HepG2 (cell line): ENCODE measurements at regions not wholly inside any gene's neighbourhood (a gene's known extent, or its start where the extent isn't known, plus 50 kb on each side); places are given as distances from the start of the nearest gene placed in this dataset.

Experiments
- AGO1 ChIP-seq: fragments of 200-400 bp; formaldehyde crosslinking; IDR thresholded peaks from 2 replicates; pipeline ENCODE4 v1.6.1; 2017; ENCODE audit warnings: mild to moderate bottlenecking, low read depth, low read length, moderate library complexity; ENCODE audit not compliant: poor library complexity, severe bottlenecking
- EED ChIP-seq: sonication (generic); formaldehyde crosslinking; IDR thresholded peaks from 2 replicates; pipeline ENCODE4 v1.5.0; 2020; ENCODE audit warnings: mild to moderate bottlenecking, missing genetic modification reagents
- GATAD1 ChIP-seq: IDR thresholded peaks from 2 replicates; pipeline ENCODE4 v1.6.1; 2016; ENCODE audit warnings: missing genetic modification reagents, missing compliant biosample characterization
- JUND ChIP-seq: sonication (generic); formaldehyde crosslinking; IDR thresholded peaks from 2 replicates; pipeline ENCODE4 v1.8.0; 2022; ENCODE audit warnings: mild to moderate bottlenecking, missing genetic modification reagents
- KLF13 ChIP-seq: sonication (generic); formaldehyde crosslinking; IDR thresholded peaks from 2 replicates; pipeline ENCODE4 v1.4.0; 2020; ENCODE audit warnings: mild to moderate bottlenecking, missing genetic modification reagents
- KLF16 ChIP-seq, 2 experiments: sonication (generic) in 1 of 2; formaldehyde crosslinking in 1 of 2; IDR thresholded peaks; 2 replicates each; pipeline versions ENCODE4 v1.6.1 to v1.8.0; 2016 to 2023; ENCODE audit warnings: missing genetic modification reagents in 2 of 2, missing compliant biosample characterization in 1 of 2
- MATR3 ChIP-seq: sonication (generic); formaldehyde crosslinking; IDR thresholded peaks from 2 replicates; pipeline ENCODE4 v1.4.0; 2020; ENCODE audit warnings: missing genetic modification reagents
- SMAD1 ChIP-seq: sonication (generic); formaldehyde crosslinking; IDR thresholded peaks from 2 replicates; pipeline ENCODE4 v1.4.0; 2020; ENCODE audit warnings: missing genetic modification reagents, low read depth, mild to moderate bottlenecking, borderline replicate concordance
- SOX6 ChIP-seq, 2 experiments: fragments of 450-650 bp in 1 of 2; sonication (generic) in 1 of 2; formaldehyde crosslinking in 1 of 2; IDR thresholded peaks; 2 replicates each; pipeline versions ENCODE4 v1.4.0 to v1.6.1; 2017 to 2020; ENCODE audit warnings: antibody characterized with exemption in 1 of 2, mild to moderate bottlenecking in 1 of 2, missing genetic modification reagents in 1 of 2
- ZMAT3 ChIP-seq: sonication (generic); formaldehyde crosslinking; conservative IDR thresholded peaks from 2 replicates; pipeline ENCODE4 v1.7.0; 2021; ENCODE audit warnings: missing genetic modification reagents
- ZNF292 ChIP-seq: sonication (generic); formaldehyde crosslinking; IDR thresholded peaks from 2 replicates; pipeline ENCODE4 v1.8.1; 2022; ENCODE audit warnings: mild to moderate bottlenecking, low read depth, missing genetic modification reagents, borderline replicate concordance
- ZNF30 ChIP-seq: sonication (generic); formaldehyde crosslinking; IDR thresholded peaks from 2 replicates; pipeline ENCODE4 v1.5.0; 2020; ENCODE audit warnings: mild to moderate bottlenecking, missing genetic modification reagents
- ZNF552 ChIP-seq: sonication (generic); formaldehyde crosslinking; IDR thresholded peaks from 2 replicates; pipeline ENCODE4 v1.9.0; 2022; ENCODE audit warnings: missing genetic modification reagents, mild to moderate bottlenecking, borderline replicate concordance
- ZNF629 ChIP-seq: sonication (generic); formaldehyde crosslinking; conservative IDR thresholded peaks from 2 replicates; pipeline ENCODE4 v1.5.0; 2020; ENCODE audit warnings: missing genetic modification reagents
- ZNF790 ChIP-seq: sonication (generic); formaldehyde crosslinking; IDR thresholded peaks from 2 replicates; pipeline ENCODE4 v1.8.0; 2022; ENCODE audit warnings: missing genetic modification reagents, mild to moderate bottlenecking, borderline replicate concordance
- TF ChIP-seq, protein P1 (sequence below): sonication (generic); formaldehyde crosslinking; IDR thresholded peaks from 2 replicates; pipeline ENCODE4 v1.5.0; 2020; ENCODE audit warnings: missing genetic modification reagents, mild to moderate bottlenecking, borderline replicate concordance
- TF ChIP-seq, protein P2 (sequence below): sonication (generic); formaldehyde crosslinking; IDR thresholded peaks from 2 replicates; pipeline ENCODE4 v1.4.0; 2020; ENCODE audit warnings: mild to moderate bottlenecking, missing genetic modification reagents
- TF ChIP-seq, protein P3 (sequence below): sonication (generic); formaldehyde crosslinking; IDR thresholded peaks from 2 replicates; pipeline ENCODE4 v1.4.0; 2020; ENCODE audit warnings: missing genetic modification reagents
- TF ChIP-seq, protein P4 (sequence below): sonication (generic); formaldehyde crosslinking; IDR thresholded peaks from 2 replicates; pipeline ENCODE4 v1.8.1; 2022; ENCODE audit warnings: mild to moderate bottlenecking, missing genetic modification reagents
- TF ChIP-seq, protein P5 (sequence below): IDR thresholded peaks from 2 replicates; pipeline ENCODE4 v1.6.1; 2016; ENCODE audit warnings: mild to moderate bottlenecking

DNA sequence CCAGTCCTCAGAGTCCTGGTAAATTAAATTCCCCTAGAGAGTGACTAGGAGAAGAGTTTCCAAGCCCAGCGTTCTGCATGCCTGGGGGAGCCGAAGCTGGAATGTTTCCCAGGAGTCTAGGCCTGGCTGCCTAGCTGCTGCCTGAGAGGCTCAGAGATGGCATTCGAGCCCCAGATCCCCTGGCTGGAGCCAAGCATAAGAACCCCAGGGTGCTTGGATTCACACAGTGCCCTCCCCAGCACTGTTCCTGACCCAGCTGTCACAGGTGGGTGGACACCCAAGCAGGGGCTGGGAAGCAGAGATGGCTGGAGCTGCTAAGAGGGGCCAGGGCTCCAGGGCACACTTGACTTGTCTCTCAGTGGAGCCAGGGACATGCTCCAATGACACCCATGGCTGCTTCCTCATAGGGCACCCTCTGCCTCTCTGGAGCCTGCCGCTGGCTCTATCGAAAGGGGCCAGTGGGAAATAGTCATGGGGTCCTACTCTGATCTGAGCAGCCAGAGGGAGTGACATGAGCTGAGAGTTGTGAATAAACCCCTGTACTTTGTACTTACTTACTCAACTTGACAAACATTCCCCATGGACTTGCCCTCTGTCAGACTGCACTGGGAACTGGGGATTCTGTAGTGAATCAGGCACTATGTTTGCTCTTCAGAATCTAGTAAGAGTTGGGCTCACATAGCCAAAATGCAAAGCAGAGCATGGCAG lies 62.6 kb upstream of the XPA start (continued):
- TF ChIP-seq ZNF629 (CRISPR knock-in tag) (peak; percentile 7; the same call in 1 of the 2 replicates), SOX6 (IDR thresholded peaks at IDR 0.05) (no peak), SOX6 (CRISPR knock-in tag; IDR thresholded peaks at IDR 0.05) (peak; percentile 77), AGO1 (no peak), MATR3 (CRISPR knock-in tag) (no peak), GATAD1 (CRISPR knock-in tag) (no peak), KLF13 (CRISPR knock-in tag) (no peak), ZNF292 (CRISPR knock-in tag) (peak; percentile 92), SMAD1 (CRISPR knock-in tag) (no peak; the same call in 1 of the 2 replicates), JUND (CRISPR knock-in tag) (no peak), ZNF30 (CRISPR knock-in tag) (no peak), ZMAT3 (CRISPR knock-in tag) (no peak), KLF16 (CRISPR knock-in tag; IDR thresholded peaks at IDR 0.05) (no peak; a peak in 1 of 4 replicates), ZNF790 (CRISPR knock-in tag) (no peak), EED (CRISPR knock-in tag) (no peak), ZNF552 (CRISPR knock-in tag) (no peak)
- TF ChIP-seq, protein P1, sequence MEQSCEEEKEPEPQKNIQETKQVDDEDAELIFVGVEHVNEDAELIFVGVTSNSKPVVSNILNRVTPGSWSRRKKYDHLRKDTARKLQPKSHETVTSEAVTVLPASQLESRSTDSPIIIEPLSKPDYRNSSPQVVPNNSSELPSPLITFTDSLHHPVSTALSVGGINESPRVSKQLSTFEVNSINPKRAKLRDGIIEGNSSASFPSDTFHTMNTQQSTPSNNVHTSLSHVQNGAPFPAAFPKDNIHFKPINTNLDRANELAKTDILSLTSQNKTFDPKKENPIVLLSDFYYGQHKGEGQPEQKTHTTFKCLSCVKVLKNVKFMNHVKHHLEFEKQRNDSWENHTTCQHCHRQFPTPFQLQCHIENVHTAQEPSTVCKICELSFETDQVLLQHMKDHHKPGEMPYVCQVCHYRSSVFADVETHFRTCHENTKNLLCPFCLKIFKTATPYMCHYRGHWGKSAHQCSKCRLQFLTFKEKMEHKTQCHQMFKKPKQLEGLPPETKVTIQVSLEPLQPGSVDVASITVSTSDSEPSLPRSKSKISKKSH (CRISPR knock-in tag) = no peak
- TF ChIP-seq, protein P2, sequence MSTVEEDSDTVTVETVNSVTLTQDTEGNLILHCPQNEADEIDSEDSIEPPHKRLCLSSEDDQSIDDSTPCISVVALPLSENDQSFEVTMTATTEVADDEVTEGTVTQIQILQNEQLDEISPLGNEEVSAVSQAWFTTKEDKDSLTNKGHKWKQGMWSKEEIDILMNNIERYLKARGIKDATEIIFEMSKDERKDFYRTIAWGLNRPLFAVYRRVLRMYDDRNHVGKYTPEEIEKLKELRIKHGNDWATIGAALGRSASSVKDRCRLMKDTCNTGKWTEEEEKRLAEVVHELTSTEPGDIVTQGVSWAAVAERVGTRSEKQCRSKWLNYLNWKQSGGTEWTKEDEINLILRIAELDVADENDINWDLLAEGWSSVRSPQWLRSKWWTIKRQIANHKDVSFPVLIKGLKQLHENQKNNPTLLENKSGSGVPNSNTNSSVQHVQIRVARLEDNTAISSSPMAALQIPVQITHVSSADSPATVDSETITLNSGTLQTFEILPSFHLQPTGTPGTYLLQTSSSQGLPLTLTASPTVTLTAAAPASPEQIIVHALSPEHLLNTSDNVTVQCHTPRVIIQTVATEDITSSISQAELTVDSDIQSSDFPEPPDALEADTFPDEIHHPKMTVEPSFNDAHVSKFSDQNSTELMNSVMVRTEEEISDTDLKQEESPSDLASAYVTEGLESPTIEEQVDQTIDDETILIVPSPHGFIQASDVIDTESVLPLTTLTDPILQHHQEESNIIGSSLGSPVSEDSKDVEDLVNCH (CRISPR knock-in tag) = no peak
- TF ChIP-seq, protein P3, sequence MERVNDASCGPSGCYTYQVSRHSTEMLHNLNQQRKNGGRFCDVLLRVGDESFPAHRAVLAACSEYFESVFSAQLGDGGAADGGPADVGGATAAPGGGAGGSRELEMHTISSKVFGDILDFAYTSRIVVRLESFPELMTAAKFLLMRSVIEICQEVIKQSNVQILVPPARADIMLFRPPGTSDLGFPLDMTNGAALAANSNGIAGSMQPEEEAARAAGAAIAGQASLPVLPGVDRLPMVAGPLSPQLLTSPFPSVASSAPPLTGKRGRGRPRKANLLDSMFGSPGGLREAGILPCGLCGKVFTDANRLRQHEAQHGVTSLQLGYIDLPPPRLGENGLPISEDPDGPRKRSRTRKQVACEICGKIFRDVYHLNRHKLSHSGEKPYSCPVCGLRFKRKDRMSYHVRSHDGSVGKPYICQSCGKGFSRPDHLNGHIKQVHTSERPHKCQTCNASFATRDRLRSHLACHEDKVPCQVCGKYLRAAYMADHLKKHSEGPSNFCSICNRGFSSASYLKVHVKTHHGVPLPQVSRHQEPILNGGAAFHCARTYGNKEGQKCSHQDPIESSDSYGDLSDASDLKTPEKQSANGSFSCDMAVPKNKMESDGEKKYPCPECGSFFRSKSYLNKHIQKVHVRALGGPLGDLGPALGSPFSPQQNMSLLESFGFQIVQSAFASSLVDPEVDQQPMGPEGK = peak; percentile 49
- TF ChIP-seq, protein P4, sequence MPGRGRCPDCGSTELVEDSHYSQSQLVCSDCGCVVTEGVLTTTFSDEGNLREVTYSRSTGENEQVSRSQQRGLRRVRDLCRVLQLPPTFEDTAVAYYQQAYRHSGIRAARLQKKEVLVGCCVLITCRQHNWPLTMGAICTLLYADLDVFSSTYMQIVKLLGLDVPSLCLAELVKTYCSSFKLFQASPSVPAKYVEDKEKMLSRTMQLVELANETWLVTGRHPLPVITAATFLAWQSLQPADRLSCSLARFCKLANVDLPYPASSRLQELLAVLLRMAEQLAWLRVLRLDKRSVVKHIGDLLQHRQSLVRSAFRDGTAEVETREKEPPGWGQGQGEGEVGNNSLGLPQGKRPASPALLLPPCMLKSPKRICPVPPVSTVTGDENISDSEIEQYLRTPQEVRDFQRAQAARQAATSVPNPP (CRISPR knock-in tag) = 0 out of 2 replicates have a peak, but pooled peaks have one; percentile 48
- TF ChIP-seq, protein P5, sequence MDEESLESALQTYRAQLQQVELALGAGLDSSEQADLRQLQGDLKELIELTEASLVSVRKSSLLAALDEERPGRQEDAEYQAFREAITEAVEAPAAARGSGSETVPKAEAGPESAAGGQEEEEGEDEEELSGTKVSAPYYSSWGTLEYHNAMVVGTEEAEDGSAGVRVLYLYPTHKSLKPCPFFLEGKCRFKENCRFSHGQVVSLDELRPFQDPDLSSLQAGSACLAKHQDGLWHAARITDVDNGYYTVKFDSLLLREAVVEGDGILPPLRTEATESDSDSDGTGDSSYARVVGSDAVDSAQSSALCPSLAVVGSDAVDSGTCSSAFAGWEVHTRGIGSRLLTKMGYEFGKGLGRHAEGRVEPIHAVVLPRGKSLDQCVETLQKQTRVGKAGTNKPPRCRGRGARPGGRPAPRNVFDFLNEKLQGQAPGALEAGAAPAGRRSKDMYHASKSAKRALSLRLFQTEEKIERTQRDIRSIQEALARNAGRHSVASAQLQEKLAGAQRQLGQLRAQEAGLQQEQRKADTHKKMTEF (CRISPR knock-in tag) = peak; percentile 66; the same call in 1 of the 2 replicates
